HG02798 (cell line): ENCODE measurements at regions not wholly inside any gene's neighbourhood (a gene's known extent, or its start where the extent isn't known, plus 50 kb on each side); places are given as distances from the start of the nearest gene placed in this dataset.

Experiments
- ATAC-seq: cut with Tn5 transposase; IDR thresholded peaks from one replicate; pipeline ENCODE4 v1.9.1; 2021; ENCODE audit warnings: mild to moderate bottlenecking; ENCODE audit not compliant: unreplicated experiment, poor library complexity

DNA sequence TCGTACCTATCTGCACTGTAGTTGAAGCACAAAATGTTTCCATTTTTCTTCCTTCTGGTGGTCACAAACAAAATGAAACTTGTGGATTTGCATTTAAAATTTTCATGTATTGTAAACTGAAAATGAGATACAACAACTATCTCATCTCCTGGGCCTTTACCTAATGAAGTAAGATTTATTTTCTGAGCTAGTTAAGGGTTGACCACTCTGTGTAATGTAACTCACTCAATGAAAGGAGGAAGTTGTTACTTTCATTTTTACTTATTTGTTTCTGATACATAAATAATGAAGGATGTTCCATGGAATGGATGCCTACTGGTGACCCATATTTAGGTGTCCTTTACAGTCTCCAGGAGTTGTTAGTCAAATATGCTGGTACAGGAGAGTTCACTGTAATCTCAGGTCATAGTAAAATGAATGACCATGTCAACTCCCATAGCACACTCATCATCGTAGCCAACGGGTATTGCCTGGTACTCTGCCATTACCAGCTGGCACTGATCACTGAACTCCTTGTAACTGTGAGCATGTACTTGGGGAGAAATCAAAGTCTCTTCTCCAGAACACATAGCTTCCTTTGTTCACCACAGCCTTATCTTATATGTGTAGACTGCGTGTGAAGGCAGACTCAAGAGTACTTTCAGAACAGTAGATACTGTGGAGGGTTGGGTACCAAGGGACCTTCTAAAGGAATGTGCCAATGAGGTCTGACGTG is 474.2 kb upstream of the ROBO2 start:
- ATAC-seq, result no peak

DNA sequence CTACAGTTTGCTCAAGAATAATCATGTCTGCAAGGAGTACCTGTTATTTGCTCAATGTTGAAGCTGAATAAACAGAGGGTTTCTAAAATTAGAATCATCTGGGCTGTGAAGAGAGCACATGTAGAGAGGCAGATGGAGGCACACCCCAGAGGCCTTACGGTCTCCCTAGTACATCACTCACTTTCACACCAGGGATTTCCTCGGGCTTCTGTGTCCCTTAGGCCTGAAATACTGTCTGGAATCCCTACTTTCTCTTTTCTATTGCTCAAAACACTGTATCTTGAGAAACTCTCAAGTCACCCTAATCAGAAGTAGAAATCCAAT is 473.7 kb upstream of the ROBO2 start:
- no peak for ATAC-seq

DNA sequence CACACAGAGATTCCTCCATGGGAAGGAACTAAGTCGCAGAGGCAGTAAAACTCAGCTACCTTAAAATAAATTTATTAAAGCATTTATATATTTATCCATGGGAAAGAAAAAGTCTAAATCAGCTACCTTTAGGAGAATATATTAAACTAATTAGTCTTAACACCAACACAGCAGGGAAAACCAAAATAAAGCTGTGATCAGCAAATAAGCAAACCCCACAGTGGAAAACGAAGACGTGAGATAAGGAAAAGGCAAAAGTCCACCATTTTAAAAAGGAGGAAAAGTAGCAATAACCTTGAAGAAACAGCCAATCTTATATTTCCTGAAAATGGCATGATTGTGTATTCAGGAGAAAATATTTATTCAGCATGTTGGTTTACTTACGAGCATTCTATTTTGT is 473.0 kb upstream of the ROBO2 start:
- ATAC-seq, result no peak

DNA sequence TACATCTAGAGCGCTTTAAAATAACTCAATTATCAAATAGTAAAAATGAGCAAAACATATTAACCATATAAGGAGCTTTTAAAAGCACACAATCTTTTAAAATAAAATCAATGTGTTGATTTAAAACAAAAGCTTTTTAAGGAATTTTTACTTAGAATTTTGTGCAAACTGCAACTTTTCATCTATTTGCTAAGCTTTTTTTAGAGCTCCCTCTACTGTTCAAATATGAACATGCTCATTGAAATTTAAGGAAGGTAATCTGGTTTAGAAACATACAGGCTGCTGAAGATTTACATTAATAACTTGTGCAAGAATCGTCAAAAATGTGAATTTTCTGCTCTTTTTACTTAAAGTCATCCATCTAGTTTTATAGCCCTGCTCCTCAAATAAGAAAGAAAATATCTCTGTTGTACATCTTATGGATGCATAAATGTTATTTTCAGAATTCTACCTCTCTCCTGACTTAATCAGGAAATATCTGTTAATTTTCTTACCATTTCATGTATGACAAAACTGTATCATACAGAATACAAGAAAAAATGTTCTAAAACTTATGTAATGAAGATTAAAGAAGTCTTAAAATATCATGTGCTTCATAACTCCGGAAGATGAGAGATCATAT is 469.4 kb upstream of the ROBO2 start:
- no peak for ATAC-seq

DNA sequence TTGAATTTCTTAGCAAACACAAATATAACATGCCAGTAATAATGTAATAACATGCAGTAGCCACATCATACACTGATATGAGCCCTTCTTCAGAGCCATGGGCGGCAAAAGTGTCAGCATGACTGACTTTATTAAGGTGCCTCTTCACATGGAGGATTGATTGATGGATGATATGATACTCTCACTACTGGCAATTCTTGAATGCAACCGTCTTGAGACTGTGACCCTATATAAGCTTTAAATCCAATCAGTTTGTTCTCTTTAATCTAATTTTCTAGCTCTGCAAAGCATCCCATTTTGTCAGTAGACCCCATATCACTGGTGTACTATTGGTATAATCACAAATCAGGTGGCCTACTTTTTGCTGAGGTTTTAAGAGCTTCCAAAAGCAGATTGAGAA is 463.7 kb upstream of the ROBO2 start:
- no peak for ATAC-seq

DNA sequence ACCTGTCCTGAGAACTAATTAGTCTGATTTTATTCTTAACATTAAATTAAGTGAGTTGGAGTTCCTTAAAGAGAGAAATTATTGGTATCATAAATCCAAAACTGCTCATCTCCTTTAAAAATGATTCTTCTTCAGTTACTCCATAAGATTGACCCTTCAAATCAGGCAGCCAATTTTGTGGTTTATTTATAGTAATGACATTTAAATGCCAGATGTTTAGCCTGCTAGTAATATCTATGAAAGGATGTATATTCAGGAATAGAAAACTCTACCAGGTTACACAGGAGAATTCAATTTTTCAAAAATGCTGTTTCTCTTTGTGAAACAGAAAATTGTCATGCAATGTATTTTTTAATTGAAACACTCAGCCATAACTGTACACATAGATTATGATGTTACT is 457.8 kb upstream of the ROBO2 start:
- ATAC-seq, result no peak

DNA sequence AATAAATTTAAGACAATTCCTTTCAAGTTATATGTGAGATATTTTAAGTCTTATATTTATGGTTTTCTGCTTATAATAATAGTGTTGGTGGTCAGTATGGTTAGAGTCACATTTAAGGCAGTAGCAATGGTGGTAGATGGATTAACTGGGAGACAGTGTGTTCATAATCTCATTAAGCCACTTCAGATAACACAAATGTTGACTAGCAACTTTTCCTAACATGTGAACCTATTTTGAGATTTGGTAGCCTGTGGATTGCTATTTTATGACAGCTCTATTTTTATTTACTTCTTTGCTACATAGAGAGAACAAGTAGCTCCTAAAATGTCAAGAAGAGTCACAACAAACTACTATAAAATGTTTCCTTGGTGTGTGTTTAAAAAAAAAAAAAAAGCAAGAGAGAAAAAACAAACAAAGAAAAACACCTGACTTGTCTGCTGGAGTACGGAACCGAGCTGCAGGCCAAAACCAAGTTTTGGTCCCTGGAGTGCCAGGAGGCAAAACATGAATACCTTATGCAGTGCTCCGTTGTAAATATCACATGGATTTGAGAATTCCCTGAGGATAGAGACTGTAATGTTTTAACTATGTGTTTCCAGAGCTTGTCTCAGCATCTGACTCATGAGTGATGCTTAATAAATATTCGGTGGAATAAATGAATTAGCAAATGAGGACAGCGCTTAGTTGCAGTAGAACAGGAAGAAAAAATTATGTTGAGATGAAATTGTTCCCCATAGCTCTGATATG is 457.1 kb upstream of the ROBO2 start:
- no peak for ATAC-seq

DNA sequence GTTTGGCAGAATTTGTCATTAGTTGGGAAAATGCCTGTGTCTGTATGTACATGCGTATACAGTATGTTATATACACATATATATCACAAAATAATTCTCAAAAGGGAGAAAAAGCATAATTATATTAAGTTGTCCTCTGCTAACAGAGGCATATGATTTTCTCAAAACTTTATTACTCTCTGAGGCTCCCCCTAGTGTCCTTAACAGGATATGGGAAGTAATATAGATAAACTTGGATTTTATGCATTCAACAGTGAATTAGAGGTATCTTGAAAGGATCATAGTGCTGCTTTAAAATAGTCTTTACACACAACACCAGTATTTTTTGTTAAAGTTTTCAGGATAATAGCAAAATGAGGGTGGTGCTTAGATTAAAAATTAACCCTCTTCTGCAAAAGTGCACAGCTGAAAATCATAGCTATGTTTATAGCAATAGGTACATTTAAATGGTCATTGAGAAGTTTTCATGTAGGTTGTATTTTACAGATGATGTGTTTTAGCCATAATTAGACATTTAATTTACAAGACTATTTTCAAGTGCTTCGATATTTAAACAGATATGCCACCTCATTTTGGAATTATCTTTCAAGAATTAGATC is 454.0 kb upstream of the ROBO2 start:
- ATAC-seq, result no peak

DNA sequence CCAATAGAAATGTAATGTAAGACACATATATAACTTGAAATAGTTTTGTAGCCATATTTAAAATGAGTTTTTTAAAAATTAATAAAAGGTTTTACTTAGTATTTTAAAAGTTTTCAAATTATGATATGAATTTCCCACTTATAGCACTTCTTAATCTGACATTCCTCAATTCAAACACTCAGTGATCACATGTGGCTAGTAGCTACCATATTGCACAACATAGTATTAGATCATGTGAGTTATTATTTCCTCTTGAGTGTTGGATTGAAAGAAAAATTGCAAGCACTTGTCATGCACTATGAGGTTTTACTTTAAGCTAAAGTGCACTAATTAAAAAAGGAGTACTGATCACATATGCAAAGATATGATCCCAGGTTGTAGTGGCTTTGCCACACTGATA is 453.4 kb upstream of the ROBO2 start:
- no peak for ATAC-seq

DNA sequence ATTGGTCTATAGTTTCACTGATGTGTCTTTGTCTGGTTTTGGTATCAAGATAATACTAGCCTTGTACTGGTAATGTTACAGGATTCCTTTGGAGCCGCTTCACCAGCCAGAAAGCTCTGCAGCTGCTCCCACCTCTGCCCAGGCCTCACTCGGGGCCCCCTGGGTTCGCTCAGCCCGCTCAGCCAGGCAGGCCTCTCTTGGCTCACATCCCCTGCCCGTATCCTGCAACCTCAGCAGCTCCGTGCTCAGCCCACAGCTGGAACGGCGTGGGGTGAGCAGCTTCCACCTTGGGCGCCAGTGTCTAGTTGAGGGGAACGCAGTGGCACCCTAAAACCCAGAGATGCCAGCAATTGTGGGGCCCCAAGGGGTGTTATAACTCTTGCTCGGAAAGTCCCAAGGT is 429.7 kb upstream of the ROBO2 start:
- ATAC-seq, result no peak

DNA sequence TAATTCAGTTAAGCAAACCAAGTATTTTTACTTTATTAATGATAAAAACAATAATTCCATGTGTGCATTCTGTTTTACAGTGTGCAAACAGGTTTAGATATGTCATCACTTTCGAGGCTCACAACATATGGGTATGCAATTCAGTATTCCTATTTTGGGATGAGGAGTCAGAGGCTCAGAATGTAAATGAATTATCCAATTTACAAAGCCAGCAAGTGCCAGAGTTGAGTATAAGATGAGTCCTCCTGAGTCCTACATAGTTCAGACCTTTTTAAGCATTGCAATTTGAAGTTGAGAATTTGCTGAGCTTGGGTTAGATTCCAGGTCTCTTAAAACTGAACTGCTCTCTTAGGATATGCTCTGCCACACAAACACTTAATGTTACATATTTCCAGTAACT is 424.2 kb upstream of the ROBO2 start:
- no peak for ATAC-seq

DNA sequence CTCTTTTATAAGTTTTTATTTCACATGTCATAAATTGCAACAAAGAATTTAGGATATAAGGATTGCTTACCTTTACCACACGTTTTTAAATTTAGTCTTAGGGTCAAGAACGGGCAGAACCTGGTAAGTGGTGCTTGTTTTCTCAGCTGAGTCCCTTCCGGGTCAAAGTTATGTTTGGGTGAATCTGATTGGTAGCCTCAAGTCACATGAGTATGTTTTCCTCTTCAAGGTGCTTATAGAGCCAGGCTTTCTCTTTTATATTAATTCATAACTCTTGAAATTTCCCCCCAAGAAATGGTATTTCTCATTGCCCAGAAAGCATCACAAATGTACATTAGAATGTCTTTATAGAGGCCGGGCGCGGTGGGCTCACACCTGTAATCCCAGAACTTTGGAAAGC is 415.7 kb upstream of the ROBO2 start:
- no peak for ATAC-seq

DNA sequence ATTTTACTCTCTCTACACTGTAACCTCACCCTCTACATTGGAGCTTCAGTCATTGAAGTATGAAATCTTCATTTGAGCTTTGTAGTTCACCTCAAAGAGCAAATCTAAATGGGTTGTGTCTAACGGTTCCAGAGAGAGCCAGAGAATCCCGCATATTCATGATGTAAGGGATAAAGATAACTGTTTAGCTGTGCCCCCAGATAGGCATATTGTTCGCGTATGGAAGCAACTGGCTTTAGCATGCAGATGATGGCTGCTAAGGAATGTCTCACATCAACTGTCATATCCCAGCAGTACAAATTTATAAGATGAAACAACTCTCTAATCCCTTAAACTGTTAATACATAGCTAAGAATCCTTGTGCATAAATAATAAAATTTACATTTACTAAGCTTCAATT is 412.7 kb upstream of the ROBO2 start:
- ATAC-seq, result no peak

DNA sequence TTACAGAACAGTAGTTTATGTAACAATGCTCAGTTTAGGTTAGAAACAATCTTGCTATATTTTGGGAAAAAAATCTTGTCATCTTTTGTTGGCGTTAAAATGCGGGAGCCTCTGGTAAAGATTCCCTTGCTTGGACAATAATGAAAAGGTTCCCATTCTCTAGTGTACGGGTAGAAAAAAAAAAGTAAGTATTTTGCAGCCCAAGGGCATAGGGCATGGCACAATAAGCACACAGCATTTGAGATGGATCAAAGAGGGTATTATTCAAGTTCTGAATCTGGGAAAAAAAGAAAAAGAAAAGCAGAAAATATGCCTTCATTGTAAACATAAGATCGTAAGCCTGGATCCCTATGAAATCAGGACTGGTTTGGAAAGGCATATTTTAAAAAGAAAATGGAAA is 408.6 kb upstream of the ROBO2 start:
- no peak for ATAC-seq

DNA sequence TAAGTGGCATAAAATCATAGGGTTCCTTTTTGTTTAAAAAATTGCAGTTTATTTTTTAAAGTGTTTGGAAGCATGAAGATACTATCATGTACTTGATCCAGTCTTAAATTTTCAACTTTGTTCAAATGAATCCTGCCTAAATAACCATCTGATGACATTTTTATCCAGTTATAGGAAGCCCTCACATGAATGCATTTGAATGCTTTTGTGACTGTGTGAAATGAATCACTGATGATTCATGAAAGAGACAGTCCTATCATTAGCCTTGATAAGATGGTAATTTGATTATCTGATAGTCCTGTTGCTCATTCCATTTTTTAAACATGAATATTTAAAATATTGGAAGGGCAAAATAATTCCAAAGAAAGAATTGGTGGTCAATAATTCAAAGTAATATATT is 401.9 kb upstream of the ROBO2 start:
- ATAC-seq, result no peak

DNA sequence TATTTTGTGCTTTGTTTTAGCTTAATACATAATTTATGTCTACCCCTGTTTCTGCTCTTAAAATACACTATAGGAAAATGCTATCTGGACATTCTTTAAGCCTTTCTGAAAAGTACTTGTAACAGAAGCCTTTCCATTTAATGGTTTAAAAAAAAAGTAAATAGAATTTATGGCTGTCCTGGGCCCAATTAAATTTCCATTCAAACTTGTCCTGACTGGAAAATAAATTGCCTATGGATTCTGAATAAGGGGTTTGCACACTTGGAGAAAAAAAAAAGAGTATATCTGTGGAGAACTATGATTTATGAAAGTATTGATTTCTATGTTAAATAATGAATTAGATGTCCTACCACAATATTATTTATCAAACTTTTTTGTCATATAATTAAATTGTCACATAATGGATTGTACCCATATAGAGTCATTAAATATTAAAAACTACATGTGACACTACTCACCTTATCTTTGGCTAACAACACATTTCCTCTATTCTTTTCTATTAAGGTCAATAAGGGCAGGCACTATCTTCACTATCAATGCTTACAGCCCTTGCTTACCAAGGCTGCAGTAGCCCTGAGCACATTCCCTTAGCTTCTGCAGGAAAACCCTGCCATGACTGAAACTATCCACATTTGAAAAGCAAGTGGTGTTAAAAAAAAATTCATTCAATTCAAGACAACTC is 396.1 kb upstream of the ROBO2 start:
- ATAC-seq, result no peak

DNA sequence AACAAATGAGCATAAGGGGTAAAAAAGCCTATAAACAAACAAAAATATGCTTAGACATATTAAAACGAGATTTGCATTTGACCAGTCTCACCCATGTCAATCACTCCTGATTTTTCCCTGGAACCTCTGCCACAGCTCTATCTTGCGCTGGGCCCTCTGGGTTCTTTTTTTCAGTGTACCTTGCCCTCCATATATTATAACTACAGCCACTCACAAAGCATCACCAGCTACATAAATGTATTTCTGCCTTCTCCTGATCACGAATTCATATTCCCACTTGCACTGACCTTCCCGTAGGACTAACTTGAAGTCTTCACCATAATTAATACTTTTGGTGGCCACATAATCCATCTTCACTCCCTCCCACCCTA is 395.6 kb upstream of the ROBO2 start:
- no peak for ATAC-seq

DNA sequence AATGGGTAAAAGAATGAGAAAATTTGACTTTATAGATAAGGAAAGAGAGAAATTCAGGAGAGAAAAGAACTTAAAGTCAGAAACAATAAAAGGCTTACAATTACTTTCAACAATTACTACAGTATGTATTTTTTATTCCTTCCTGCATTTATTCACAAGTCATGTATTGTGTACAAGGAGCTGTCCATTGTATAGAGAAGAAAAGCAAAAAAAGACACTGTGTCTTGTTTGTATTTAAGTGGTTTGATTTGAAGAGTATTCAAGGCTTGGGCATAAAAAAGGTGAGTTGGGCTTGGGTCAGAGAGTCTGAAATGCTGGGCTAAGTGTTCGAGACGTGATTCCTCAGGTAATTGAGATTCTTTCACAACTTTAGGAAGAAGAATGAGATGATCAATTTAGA is 394.2 kb upstream of the ROBO2 start:
- ATAC-seq, result no peak

DNA sequence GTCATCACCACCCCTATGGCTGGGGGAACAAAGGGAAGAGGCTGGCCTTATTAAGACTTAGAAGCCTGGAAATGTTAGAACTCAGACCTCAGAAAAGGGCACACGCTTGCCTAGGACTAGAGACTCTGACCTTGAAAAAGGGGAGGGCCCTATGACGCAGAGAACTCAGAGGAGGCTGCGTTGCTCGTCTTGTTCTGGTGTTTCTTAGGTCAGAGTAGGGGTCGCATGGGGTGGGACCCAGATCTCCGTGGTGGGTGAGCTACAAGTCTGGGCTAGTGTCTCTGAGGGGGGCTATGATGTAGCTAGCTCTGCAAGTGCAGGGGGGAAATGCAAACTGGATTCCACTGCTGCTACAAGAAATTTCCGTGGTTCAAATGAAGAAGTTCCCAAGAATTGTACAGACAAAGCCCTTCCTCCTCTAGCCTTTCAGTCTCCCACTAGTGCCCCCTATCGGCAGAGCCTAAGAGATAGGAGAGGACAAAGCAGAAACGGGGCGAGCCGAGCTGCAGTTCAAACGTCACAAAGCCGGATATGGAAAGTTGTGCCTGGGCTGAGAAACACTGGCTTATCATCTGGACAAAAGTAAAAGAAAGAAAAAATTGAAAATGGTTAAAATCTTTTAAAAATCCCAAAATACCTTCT is 392.9 kb upstream of the ROBO2 start:
- ATAC-seq, result no peak

DNA sequence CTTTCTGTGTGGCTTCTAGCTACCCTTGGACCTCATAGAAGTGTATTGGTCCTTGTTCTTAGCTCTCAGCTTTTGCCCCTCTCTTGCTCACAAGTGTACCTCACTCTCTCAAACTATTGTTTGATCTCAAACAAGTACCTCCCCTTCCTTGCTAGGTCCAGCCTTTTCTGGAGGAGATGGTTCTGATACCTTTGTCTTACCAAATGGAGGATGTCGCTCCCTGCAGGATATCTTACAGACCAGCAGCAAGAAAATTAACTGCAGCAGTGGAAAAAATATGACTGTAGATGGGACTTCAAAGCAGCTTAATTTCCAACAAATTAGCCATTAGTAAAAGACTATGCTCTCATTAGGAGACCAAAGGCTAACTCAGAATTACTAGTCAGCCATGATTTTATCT is 388.1 kb upstream of the ROBO2 start:
- ATAC-seq, result no peak

DNA sequence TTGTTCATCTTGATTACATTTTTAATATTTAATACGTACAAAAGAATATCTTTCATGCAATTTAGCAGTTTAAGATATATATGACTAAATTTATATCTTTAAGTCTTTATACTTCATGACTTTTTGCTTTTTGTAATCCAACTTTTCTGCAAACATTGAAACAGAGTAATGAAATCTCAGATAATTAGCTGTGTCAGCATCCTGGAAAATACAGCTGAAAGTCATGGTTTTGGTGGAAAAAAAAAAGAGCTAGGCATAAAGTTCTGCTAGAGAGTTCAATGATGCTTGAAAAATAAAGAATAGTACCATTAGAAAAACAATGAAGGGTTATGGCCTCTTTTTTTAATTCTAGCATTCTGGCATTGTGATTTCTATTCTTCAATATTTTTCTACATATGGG is 387.4 kb upstream of the ROBO2 start:
- no peak for ATAC-seq
